SHP77 (cell line): ENCODE measurements at regions not wholly inside any gene's neighbourhood (a gene's known extent, or its start where the extent isn't known, plus 50 kb on each side); places are given as distances from the start of the nearest gene placed in this dataset.

Experiments
- DNase-seq, 2 experiments: peaks; one replicate each; lab custom pipeline; 2025; lab: John Stamatoyannopoulos, UW

GRCh38 chr1:99163671-99164070 lies 100.6 kb upstream of the PLPPR4 start:
- DNase-seq, result no peak

- DNase-seq, result no peak
Observed at GRCh38 chr1:99170516-99170915, 93.8 kb upstream of the PLPPR4 start.

- no peak for DNase-seq
Observed at GRCh38 chr1:99171184-99171813, 93.0 kb upstream of the PLPPR4 start.

- DNase-seq, result no peak
Observed at GRCh38 chr1:99173282-99173681, 91.0 kb upstream of the PLPPR4 start.

GRCh38 chr1:99173900-99174299 lies 90.4 kb upstream of the PLPPR4 start:
- no peak for DNase-seq

GRCh38 chr1:99176753-99177152 lies 87.5 kb upstream of the PLPPR4 start:
- DNase-seq, result no peak

GRCh38 chr1:99177465-99177864 lies 86.8 kb upstream of the PLPPR4 start:
- DNase-seq, result no peak

GRCh38 chr1:99180343-99180808 lies 83.9 kb upstream of the PLPPR4 start:
- peak; percentile 57 to 62 for DNase-seq

- DNase-seq, result no peak
Observed at GRCh38 chr1:99180915-99181314, 83.4 kb upstream of the PLPPR4 start.

GRCh38 chr1:99181892-99182291 lies 82.4 kb upstream of the PLPPR4 start:
- no peak for DNase-seq

- DNase-seq, result no peak
Observed at GRCh38 chr1:99185196-99185595, 79.1 kb upstream of the PLPPR4 start.

- no peak for DNase-seq
Observed at GRCh38 chr1:99193431-99193830, 70.9 kb upstream of the PLPPR4 start.

- DNase-seq, result no peak
Observed at GRCh38 chr1:99198393-99198792, 65.9 kb upstream of the PLPPR4 start.

- DNase-seq, result no peak
Observed at GRCh38 chr1:99207216-99207615, 57.1 kb upstream of the PLPPR4 start.
